Dendritic cell treated with granulocyte-macrophage colony-stimulating factor and Interleukin-4, amounts not matched to agents 40 ng/mL and 50 ng/mL, for 4 days (primary cell): ENCODE measurements at regions not wholly inside any gene's neighbourhood (a gene's known extent, or its start where the extent isn't known, plus 50 kb on each side); places are given as distances from the start of the nearest gene placed in this dataset.

Experiments used
- H3K27ac Mint-ChIP-seq: one replicate; pipeline ENCODE4 v1.8.0; 2022; ENCODE audit warnings: mild to moderate bottlenecking, mixed read lengths
- H3K27me3 Mint-ChIP-seq: one replicate; pipeline ENCODE4 v1.8.0; 2022; ENCODE audit warnings: mild to moderate bottlenecking, mixed read lengths
- H3K36me3 Mint-ChIP-seq: one replicate; pipeline ENCODE4 v1.8.0; 2022; ENCODE audit warnings: low read depth, mixed read lengths
- H3K4me1 Mint-ChIP-seq: one replicate; pipeline ENCODE4 v1.8.0; 2022; ENCODE audit warnings: low read depth, mixed read lengths
- H3K4me3 Mint-ChIP-seq: one replicate; pipeline ENCODE4 v1.8.0; 2022; ENCODE audit warnings: mild to moderate bottlenecking, moderate library complexity, mixed read lengths
- H3K9me3 Mint-ChIP-seq: one replicate; pipeline ENCODE4 v1.8.0; 2022; ENCODE audit warnings: mixed read lengths
- intact Hi-C: fragments of 100-400 bp; cut with micrococcal nuclease; formaldehyde crosslinking; loops from one replicate; pipeline ENCODE4 v1.15.0; 2022

- intact Hi-C loops, result no loop called here
- Mint-ChIP-seq H3K4me3 (no peak overlapping the region), H3K4me1 (no peaks in the 10 kb centered on the region), H3K27ac (no peak overlapping the region), H3K9me3 (no peaks in the 10 kb centered on the region), H3K27me3 (peaks cover 8% of the 10 kb centered on the region), H3K36me3 (no peaks in the 10 kb centered on the region)
Measured at GRCh38 chr4:1538096-1538410, 131.8 kb upstream of the NKX1-1 start.

DNA sequence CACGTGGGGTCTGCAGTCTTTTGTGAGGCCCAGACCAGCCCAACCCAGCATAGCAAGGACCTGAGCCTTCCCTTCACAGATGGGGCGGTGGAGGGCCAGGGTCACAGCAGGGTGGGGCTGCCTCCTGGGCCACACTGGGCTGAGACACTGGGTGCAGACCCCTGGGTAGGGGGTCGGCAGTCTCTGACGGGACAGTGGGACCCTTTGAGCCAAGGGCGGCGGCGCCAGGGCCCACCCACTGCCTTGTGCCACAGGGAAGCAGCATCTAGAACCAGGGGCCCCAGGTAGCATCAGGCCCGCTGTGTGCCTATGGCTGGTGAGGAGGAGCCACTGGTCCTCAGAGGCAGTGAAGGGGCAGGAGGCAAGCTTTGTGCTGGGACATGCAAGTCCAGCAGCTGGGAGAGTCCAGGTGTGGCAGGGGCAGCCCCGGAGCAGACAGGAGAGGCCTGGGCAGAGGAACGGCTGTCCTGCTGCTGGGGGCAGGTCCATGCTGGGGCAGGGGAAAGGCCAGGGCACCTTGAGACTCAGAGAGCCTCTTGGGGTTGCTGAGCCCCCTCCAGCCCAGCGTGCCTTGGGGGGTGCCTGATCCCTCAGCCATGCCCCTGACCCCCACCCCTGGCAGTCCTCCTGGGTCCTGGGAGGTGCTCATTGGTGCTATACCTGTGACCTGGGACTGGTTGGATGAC, 131.3 kb upstream of the NKX1-1 start:
- no peaks in the 10 kb centered on the region for H3K9me3 Mint-ChIP-seq
- H3K36me3 Mint-ChIP-seq, result no peaks in the 10 kb centered on the region
- intact Hi-C loops, result no loop called here

GRCh38 chr4:1536579-1537409, 130.6 kb upstream of the NKX1-1 start:
- no peaks in the 10 kb centered on the region for H3K4me1 Mint-ChIP-seq
- no peaks in the 10 kb centered on the region for H3K36me3 Mint-ChIP-seq
- H3K27me3 Mint-ChIP-seq, result peaks cover 10% of the 10 kb centered on the region
- H3K9me3 Mint-ChIP-seq, result no peaks in the 10 kb centered on the region
- H3K4me3 Mint-ChIP-seq, result no peak overlapping the region
- intact Hi-C loops, result no loop called here
- no peak overlapping the region for H3K27ac Mint-ChIP-seq

More for the DNA sequence above, 131.3 kb upstream of the NKX1-1 start:
- peaks cover 8% of the 10 kb centered on the region for H3K27me3 Mint-ChIP-seq
- no peaks in the 10 kb centered on the region for H3K4me1 Mint-ChIP-seq
- no peak overlapping the region for H3K4me3 Mint-ChIP-seq
- no peak overlapping the region for H3K27ac Mint-ChIP-seq

- Mint-ChIP-seq H3K27ac (no peak overlapping the region), H3K36me3 (no peaks in the 10 kb centered on the region), H3K4me1 (no peaks in the 10 kb centered on the region), H3K4me3 (no peak overlapping the region), H3K9me3 (no peaks in the 10 kb centered on the region), H3K27me3 (peaks cover 13% of the 10 kb centered on the region)
- intact Hi-C loops, result no loop called here
Measured at GRCh38 chr4:1535926-1536578, 129.8 kb upstream of the NKX1-1 start.

- H3K27ac Mint-ChIP-seq, result no peak overlapping the region
- intact Hi-C loops, result no loop called here
- H3K4me3 Mint-ChIP-seq, result no peak overlapping the region
- no peaks in the 10 kb centered on the region for H3K36me3 Mint-ChIP-seq
- peaks cover 16% of the 10 kb centered on the region for H3K27me3 Mint-ChIP-seq
- no peaks in the 10 kb centered on the region for H3K4me1 Mint-ChIP-seq
- no peaks in the 10 kb centered on the region for H3K9me3 Mint-ChIP-seq
Measured at GRCh38 chr4:1534876-1535526, 128.8 kb upstream of the NKX1-1 start.

GRCh38 chr4:1534095-1534872, 128.0 kb upstream of the NKX1-1 start:
- Mint-ChIP-seq H3K27ac (no peak overlapping the region), H3K27me3 (peaks cover 17% of the 10 kb centered on the region), H3K9me3 (no peaks in the 10 kb centered on the region), H3K4me1 (no peaks in the 10 kb centered on the region), H3K36me3 (no peaks in the 10 kb centered on the region), H3K4me3 (no peak overlapping the region)
- intact Hi-C loops, result no loop called here

GRCh38 chr4:1533501-1534064, 127.3 kb upstream of the NKX1-1 start:
- H3K27ac Mint-ChIP-seq, result no peak overlapping the region
- intact Hi-C loops, result no loop called here
- no peaks in the 10 kb centered on the region for H3K36me3 Mint-ChIP-seq
- H3K9me3 Mint-ChIP-seq, result no peaks in the 10 kb centered on the region
- no peaks in the 10 kb centered on the region for H3K4me1 Mint-ChIP-seq
- peaks cover 20% of the 10 kb centered on the region for H3K27me3 Mint-ChIP-seq
- no peak overlapping the region for H3K4me3 Mint-ChIP-seq

DNA sequence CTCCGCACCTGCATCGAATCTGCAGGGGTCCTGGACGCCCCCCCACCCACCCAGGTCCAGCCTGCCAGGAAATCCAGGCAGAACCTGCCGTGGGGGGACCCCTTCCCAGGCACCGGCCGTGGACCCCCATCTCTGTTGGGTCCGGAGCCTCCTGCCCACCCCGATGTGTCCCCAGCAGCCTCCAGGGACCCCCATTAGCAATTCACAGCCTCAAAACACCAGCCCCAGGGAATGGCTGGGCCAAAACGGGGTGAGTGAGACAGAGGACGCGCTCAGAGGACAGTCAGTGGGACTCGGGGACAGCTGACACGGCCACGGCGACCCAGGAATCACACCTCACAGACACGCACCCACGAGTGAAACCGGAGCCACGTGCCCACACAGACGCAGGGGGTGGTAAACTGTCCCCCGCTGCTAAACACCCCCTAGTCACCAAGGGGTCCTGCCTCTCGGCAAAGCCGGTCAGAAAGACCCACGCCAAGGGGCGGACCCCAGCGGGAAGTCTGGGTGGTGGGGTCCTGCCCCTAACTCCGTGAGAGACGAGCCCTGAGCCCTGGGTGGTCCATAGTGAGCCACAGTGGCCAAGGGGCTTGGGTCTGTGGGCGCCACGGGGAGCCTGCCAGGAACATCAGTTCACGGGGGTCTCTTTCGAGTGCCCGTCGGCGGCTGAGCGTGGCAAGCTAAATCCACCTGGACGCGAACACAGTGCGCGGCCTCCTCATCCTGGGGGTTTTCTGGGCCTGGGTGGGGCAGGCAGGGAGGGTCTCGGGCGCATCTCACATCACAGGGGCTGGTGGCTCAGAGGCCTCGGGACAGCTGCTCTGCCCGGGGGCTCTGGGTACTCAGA, 126.5 kb upstream of the NKX1-1 start:
- intact Hi-C loops, result no loop called here
- no peaks in the 10 kb centered on the region for H3K4me1 Mint-ChIP-seq

DNA sequence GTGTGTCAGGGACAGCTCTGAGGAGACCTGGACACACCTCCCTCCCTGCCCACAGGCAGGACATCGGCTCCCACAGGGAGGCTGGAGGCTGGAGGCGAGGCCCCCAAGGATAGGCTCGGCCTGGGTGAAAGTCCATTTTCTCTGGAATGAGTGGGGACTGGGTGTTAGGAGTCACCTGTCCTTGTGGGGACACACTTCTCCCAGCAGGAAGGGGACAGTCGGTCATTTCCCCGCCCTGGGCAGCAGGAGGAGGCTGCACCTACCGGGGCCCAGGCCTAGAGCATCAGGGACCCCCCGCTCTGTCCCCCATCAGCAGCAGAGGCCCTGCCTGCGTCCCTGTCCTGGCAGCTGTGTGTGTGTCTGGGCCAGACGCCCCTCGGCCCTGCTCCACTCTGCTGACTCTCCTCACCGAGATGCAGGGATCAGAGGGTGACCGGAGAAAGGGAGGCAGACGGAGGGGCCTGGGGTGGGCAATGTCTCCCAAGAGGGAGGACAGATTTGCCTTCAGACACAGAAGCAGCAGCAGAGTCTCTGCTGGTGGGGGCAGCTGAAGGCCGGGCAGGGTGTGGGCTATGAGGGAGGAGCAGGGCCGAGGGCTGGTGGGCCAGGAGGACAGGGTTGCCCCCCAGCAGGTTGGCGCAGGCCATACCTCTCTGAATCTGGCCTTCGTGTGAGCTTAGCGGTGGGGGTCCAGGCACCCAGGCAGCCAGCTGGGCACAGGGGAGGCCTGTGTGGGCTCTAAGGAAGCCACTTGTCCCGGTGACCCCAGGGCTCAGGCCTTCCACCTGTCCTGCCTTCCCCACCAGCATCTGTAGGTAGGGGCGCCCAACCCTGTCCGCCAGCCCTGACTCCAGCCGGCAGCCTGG, 125.7 kb upstream of the NKX1-1 start:
- no peak overlapping the region for H3K4me3 Mint-ChIP-seq
- H3K27ac Mint-ChIP-seq, result no peak overlapping the region
- H3K27me3 Mint-ChIP-seq, result peaks cover 32% of the 10 kb centered on the region
- H3K4me1 Mint-ChIP-seq, result no peaks in the 10 kb centered on the region
- H3K9me3 Mint-ChIP-seq, result no peaks in the 10 kb centered on the region
- intact Hi-C loops, result no loop called here
- H3K36me3 Mint-ChIP-seq, result no peaks in the 10 kb centered on the region

More for the DNA sequence above, 126.5 kb upstream of the NKX1-1 start:
- no peaks in the 10 kb centered on the region for H3K9me3 Mint-ChIP-seq
- H3K27ac Mint-ChIP-seq, result no peak overlapping the region
- H3K36me3 Mint-ChIP-seq, result no peaks in the 10 kb centered on the region
- peaks cover 28% of the 10 kb centered on the region for H3K27me3 Mint-ChIP-seq
- no peak overlapping the region for H3K4me3 Mint-ChIP-seq

DNA sequence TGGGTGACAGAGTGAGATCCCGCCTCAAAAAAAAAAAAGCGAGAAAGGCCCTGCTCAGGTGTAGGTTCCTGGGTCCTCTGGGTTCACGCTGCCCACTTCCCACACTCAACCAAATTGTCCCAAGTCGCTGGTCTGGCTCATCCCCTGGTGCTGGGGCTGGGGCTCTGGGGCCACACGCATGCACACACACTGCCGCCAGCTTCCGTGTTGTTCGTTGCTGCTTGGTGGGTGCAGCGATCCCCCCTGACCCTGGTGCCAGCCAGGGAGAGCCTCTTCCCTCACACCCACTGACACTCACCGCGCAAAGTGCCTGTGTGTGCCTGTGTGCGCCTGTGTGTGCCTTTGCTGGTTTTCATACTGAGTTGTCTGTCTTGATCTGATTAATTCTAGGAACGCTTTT, 124.1 kb upstream of the NKX1-1 start:
- Mint-ChIP-seq H3K36me3 (no peaks in the 10 kb centered on the region), H3K4me1 (no peaks in the 10 kb centered on the region), H3K9me3 (no peaks in the 10 kb centered on the region), H3K27me3 (peaks cover 34% of the 10 kb centered on the region), H3K4me3 (no peak overlapping the region), H3K27ac (no peak overlapping the region)
- intact Hi-C loops, result no loop called here

DNA sequence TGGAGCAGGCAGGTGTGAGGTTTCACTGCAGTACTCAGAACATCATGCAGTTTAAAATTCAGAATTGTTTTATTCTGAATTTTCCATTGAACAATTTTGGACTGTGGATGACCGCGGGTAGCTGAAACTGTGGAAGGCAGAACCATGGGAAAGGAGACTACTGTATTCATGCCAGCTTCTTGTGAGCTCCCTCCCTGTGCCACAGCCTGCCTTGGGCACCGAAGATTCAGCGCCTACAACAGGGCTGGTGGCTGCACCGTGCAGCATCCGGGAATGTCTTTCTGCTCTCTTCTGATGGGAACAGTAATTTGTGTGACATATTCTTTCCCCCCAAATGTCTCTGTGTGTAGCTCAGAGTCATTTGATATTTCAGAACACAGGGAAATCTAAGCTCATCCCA, 118.5 kb upstream of the NKX1-1 start:
- H3K9me3 Mint-ChIP-seq, result no peaks in the 10 kb centered on the region
- intact Hi-C loops, result no loop called here
- H3K36me3 Mint-ChIP-seq, result no peaks in the 10 kb centered on the region
- no peaks in the 10 kb centered on the region for H3K4me1 Mint-ChIP-seq
- H3K4me3 Mint-ChIP-seq, result no peak overlapping the region
- H3K27ac Mint-ChIP-seq, result no peak overlapping the region
- peaks cover 58% of the 10 kb centered on the region for H3K27me3 Mint-ChIP-seq
